HG03066 (cell line): ENCODE measurements at regions not wholly inside any gene's neighbourhood (a gene's known extent, or its start where the extent isn't known, plus 50 kb on each side); places are given as distances from the start of the nearest gene placed in this dataset.

Experiments used
- ATAC-seq: cut with Tn5 transposase; IDR thresholded peaks from one replicate; pipeline ENCODE4 v1.9.1; 2021; ENCODE audit warnings: low read depth; ENCODE audit not compliant: unreplicated experiment

- ATAC-seq: no peak
These were observed 361.8 kb downstream of the MFSD1 start for GRCh38 chr3:159163656-159164055.

GRCh38 chr3:159165961-159166360 is 364.1 kb downstream of the MFSD1 start:
- no peak for ATAC-seq

DNA sequence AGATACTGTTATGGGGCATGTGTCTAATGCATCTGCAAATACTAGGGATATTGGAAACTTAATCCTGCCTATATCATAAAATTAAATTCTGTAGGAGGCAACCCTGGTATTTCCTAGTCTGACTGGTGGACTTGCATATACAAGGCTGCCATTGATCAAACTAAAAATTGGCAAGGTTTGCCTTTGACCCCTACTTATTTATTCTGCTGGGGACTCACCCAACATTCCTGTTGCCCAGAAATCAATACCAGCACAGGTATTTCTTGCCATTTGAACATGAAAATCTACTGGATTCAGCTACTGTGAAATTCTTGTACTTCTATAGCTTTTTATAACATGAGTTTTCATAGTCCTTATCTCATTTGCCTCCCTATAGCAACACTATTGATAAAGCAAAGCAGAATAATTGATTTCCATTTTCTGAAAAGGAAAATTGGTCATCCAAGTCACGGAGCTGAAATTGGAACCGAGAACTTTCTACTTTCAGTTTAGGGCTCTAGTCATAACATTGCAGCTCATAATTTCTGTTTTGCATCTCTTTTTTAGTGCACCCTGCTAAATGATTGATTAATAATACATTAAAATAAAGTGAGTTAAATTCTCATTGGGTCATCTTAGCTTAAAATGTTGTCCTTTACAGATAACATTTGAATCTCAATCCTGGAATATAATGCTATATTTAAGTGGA is 365.2 kb downstream of the MFSD1 start:
- ATAC-seq: no peak

- ATAC-seq: no peak
These were observed 366.9 kb downstream of the MFSD1 start for GRCh38 chr3:159168788-159169187.

- ATAC-seq: no peak
These were observed 368.0 kb downstream of the MFSD1 start for GRCh38 chr3:159169828-159170227.

DNA sequence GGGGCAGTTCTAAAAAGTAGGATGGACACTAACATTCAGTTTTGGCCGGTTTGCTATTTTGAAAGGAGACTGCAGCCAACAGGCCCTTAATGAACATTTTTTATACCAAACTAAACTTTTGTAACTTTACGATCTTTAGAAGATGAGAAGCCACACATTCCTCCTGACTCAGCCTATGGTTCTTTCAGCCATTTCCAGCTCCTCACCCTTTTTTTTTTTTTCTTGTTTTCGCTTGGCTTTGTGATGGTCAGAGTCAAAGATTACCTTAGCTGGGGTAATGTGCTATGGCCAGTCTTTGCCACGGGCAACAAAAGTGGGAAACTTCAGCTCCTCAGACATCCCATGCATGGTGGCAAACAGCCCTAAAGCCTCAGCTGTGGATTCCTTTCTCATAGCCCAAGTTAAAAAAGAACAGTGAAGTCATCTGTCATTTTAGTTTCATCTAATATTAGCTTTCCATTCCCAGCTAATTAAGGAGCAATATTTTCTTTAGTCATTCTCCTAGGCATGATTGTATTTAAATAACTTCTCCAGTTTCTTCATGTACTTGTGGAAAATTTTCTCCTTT is 368.7 kb downstream of the MFSD1 start:
- no peak for ATAC-seq

DNA sequence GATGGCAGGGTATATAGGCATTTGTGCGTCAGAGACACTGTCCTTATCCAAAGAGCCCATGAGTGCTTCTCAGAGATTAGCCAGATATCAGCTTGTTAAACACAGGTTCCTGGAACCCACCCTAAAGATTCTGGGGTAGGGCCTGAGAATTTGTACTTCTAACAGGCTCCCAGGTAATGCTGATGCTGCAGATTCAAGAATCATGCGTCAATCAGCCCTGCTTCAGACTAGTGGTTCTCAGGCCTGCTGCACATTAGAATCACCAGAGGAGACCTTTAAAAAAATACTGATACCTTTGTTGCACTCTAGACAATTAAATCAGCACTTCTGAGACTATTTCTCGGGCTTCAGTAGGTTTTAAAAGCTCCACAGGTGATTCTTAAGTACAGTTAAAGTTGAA is 369.5 kb downstream of the MFSD1 start:
- ATAC-seq: no peak

DNA sequence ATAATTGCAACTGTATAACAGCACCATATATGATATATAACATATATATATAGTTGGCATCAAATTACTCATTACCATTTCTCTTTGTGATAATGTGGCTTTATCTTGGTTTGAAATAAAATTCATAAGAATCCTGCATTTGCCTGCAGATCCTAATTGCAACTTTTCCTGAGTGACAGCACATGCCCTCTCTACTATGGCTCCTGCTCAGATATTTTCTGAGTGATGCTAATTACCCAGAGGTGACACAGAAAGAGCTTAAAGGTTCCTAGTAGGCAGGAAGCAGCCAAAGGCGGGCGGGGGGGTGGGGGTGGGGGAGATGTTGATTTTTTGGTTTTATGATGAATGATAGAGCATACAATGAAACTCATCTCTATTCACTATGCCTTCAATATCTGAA is 370.6 kb downstream of the MFSD1 start:
- no peak for ATAC-seq

DNA sequence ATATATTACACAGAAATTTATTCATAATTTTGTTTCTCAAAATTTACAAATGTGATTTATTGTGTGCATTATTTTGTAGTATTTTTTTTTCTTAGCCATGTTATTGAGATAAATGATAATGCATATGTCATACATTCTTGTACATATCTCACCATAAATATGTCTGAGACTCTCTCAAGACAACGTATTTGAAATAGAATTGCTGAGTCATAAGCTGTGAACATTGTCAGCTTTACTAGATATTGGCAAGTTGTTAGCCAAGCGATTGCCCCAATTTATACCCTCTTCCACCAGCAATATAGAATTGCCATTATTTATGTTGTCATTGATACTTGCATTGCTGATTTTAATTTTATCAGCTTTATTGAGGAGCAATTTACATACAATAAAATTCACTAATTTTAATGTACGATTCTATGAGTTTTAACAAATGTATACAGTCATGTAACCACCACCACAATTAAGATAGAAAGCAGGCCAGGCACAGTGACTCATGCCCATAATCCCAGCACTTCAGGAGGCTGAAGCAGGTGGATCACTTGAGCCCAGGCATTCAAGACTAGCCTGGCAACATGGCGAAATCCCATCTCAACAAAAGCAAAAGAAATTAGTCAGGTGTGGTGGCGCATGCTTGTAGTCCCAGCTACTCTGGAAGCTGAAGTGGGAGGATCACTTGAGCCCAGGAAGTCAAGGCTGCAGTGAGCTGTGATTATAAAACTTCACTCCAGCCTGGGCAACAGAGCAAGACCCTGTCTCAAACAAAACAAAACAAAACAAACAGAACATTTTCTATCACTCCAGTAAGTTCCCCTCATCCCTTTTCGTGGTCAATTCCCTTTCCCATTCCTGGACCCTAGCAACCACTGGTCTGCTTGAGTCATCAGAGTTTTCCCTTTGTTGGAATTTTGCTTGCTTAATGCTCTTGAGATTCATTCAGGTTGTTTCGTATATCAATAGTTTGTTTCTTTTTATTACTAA is 373.1 kb downstream of the MFSD1 start:
- no peak for ATAC-seq

GRCh38 chr3:159178209-159178897 is 376.5 kb downstream of the MFSD1 start:
- no peak for ATAC-seq

- ATAC-seq: no peak
These were observed 381.1 kb downstream of the MFSD1 start for GRCh38 chr3:159182961-159183360.

DNA sequence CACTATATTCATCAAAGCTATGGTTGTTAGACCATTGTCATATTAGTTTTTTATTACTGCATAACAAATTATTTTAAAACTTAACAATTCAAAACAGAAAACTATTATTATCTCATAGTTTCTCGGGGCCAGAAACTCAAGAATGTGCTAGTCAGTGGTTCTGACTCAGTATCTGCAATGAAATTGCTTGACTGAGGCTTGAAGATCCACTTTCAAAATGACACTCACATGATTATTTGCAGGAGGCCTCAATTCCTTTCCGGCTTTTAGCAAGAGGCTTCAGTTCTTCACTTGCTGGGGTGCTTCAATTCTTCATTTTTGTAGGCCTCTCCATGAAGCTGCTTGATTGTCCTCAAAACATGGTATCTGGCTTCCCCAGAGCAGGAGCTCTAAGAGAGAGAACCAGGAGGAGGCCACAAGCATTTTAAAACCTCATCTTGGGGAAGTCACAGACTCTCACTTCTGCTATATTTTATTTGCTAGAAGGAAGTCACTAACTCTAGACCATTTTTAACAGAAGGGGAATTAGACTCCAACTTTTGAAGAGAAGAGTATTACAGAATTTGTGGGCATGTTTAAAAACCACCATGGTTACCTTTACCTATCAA is 383.7 kb downstream of the MFSD1 start:
- ATAC-seq: peak; percentile 56

- ATAC-seq: peak; percentile 63
These were observed 384.7 kb downstream of the MFSD1 start for GRCh38 chr3:159186581-159186980.

DNA sequence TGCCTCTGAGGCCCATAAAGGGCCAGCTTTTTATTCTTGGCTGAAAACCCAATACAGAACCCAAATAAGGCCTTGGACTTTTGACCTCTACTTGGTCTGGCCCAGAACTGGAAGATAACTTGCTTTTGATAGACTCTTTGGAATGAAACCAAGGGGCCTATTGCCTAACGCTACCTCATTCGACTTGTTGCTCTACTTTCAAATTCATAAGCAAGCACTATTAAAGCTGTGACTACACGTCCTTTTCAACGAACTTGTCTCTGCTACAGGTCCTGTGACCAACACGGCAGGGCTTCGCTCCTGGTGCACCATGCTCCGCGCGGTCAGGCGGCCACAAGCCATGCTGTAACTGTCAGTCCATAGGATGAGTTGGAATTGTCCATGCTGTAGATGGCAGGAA is 385.4 kb downstream of the MFSD1 start:
- ATAC-seq: no peak

- ATAC-seq: no peak
These were observed 385.9 kb downstream of the MFSD1 start for GRCh38 chr3:159187706-159188105.

DNA sequence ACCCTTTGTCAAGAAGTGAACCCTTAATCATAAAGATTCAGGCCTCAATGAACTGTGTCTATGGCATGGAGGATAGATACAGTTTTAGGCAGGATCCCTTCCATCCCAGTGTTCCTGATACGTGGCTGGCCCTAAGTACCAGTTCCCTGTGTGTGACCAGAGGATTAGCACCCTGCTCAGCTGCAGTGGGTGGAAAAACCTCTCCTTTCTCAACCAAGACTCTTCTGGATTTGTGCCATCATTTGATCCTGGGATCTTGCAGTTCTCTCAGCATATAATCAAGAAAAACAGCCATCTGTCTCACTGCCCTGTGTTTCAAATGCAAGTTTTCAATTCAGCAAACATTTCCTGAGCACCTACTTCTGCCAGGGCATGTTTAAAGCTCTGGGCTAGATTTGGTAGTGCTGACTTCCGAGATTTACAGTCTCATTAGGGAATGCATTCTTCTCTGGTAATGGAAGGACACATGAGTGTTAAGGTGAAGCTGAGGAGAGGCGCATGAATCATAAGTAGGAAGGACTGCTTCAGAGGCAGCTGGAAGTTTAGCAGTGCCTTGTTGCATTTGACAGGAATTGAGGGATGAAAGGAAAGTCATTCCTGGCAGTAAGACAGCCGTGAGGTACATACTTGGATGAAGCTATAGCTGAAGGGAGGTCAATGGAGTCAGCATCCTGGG is 388.3 kb downstream of the MFSD1 start:
- no peak for ATAC-seq

DNA sequence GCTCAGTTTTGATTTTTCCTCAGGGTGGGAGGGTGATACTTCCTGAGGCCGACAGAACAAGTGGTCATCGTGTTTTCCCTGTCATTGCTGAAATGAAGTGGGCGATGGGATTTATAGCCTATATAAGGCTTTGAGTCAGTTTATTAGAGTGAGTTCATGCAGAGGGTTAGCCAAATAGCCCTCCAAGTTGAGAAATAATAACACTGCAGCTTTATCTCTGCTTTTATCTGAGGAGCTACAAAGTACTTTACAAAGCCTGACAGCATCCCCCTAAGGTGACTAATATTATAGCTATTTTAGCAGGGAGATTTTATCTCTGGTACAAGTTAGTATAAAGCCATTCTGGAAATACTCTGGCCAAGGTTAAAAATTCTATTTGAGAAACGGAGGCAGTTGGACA is 389.6 kb downstream of the MFSD1 start:
- no peak for ATAC-seq

DNA sequence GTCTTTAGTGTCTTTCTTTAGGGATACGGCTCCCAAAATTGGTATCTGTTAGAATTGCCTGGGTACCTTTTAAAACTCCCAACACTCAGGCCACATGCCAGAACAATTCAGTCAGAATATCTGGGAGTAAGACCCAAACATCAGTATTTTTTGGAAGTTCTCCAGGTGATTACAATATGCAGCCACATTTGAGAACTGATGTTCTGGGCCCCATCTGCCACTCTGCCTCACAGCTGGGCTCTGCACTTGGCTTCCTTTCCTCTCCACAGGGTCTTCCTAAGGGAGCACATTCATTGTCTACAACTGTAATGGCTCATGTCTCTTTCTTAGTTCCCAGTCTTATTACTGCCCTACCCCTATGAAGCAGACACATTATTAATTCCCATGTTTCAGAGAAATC is 394.5 kb downstream of the MFSD1 start:
- ATAC-seq: no peak

DNA sequence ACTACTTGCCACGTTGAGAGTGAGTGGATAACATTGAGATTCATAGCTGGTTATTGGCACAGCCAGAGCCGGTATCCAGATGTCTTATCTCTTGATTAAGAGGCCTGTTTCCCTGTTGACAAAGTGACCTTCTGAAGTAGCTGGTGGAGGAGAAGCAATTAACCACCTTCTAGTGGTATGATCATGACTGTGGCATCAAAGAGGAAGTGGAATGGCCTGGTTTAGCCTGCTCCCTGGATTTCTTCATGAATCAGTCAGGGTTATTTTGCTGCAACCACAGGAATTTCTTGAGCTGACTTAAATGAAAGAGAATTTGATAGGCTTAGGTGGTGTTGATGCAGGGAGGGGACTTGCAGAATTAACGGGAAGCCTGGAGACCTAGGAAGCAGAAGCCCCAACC is 398.3 kb downstream of the MFSD1 start:
- no peak for ATAC-seq

DNA sequence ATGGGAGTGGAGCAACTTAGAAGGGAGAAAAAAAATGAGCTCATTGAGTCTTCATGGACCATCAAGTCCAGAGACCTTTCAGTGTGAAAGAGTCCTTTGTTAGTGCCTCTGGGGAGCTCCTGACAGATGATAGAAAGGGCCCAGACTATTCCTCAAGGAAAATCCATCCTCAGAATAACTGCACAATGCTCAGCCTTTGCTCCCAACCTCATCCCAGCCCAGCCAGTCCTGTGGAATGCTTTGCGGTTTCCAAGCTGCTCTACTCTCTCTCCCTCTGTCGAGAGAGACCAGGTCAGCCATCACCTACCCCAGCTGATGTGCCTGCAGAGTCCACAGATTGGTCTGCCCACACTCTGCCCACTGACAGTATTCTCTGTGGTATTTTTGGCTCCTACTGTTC is 406.2 kb downstream of the MFSD1 start:
- no peak for ATAC-seq
